ENCODE measurements at regions not wholly inside any gene's neighbourhood (a gene's known extent, or its start where the extent isn't known, plus 50 kb on each side); places are given as distances from the start of the nearest gene placed in this dataset.

DNA sequence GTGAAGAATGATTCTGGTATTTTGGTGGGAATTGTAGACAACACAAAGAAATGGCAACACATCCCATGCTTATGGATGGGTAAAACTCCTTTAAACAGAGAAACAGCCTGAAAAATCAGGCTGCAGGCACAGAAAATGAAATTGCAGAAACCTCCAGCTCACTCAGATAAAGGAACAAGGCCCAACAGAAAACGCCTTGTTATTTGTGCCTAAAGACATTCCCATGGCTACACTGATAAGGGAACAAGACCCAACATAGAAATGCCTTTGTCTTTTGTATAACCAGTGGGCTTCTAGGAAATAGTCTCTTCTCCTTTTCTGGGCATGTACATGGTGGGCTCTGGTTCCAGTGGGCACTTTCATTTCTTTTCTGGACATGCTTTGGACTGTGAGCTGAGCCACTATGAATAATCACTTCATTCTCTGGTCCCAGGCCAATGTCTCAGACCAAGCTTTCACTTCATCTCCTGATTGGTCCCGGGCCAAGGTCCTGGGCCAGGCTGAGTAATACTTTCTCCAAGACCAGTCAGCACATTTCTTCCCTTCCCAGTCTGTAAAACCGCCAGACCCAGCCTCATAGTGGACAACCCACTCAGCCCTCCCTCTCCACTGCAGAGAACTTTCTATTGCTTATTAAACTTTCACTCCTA is 160.5 kb downstream of the TBX22 start:
- no peak overlapping the region for H4K5ac ChIP-seq (ENCODE audit: low read length)
- no peak overlapping the region for H3K4me3 ChIP-seq (ENCODE audit: low read length)
- H3K23ac ChIP-seq (ENCODE audit: low read length): no peak overlapping the region
- H2AK5ac ChIP-seq (ENCODE audit: low read length): no peak overlapping the region
- no peaks in the 10 kb centered on the region for H3K4me1 ChIP-seq (ENCODE audit: control insufficient read depth, low read depth, low read length)
- H4K8ac ChIP-seq (ENCODE audit: low read depth, low read length): no peak overlapping the region
- H2BK15ac ChIP-seq (replicated peaks; ENCODE audit: low read depth): no peak overlapping the region
- no peaks in the 10 kb centered on the region for H3K79me2 ChIP-seq (ENCODE audit: control insufficient read depth, insufficient read depth, low read length)
- no peak overlapping the region for H2BK5ac ChIP-seq (ENCODE audit: low read length)
- H3K9ac ChIP-seq (ENCODE audit: low read length): no peak overlapping the region
- H2BK120ac ChIP-seq (ENCODE audit: low read depth, low read length): no peak overlapping the region
- no peak overlapping the region for H3K4me2 ChIP-seq (ENCODE audit: low read length)
- H3K4ac ChIP-seq (ENCODE audit: low read depth, low read length): no peak overlapping the region
- WGBS (ENCODE audit: extremely low coverage, insufficient coverage, low lambda C conversion rate): no CpG with 5 or more reads among the region's 3 CpGs
- no peak overlapping the region for H3K27ac ChIP-seq (ENCODE audit: low read depth, low read length)
- H3K36me3 ChIP-seq (ENCODE audit: control insufficient read depth, insufficient read depth, low read length): no peaks in the 10 kb centered on the region
- DNase-seq: peak; percentile 3
- no peaks in the 10 kb centered on the region for H3K27me3 ChIP-seq (ENCODE audit: insufficient read depth, low read length, poor library complexity)
- no peaks in the 10 kb centered on the region for H3K79me1 ChIP-seq (ENCODE audit: low read length)
- H3K18ac ChIP-seq (ENCODE audit: low read length): no peak overlapping the region
- H3K56ac ChIP-seq (ENCODE audit: low read length): no peak overlapping the region

DNA sequence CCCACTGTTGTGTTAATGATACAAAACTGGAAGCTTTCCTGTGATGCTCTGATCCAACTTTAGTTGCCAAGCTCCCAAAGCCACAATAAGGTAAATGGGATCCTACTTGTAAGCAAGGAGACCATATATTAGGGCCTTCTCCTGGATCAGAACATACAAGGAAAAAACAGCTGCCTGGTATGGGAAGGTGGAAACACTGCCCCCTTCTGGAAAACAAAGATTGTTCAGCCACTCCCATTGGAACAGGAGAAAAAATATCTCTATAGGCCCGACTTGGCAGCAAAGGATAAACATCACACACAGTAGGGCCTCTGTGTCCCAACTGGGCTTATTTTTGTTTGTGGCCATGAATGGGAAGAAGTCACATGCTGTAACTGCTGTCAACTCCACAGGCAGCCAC is 166.5 kb downstream of the TBX22 start:
- Histone ChIP-seq H2BK120ac (ENCODE audit: low read depth, low read length) (no peak overlapping the region), H2AK5ac (ENCODE audit: low read length) (no peak overlapping the region), H3K79me2 (ENCODE audit: control insufficient read depth, insufficient read depth, low read length) (no peaks in the 10 kb centered on the region), H4K8ac (ENCODE audit: low read depth, low read length) (no peak overlapping the region), H3K27ac (ENCODE audit: low read depth, low read length) (no peak overlapping the region), H2BK5ac (ENCODE audit: low read length) (no peak overlapping the region), H3K4me3 (ENCODE audit: low read length) (no peak overlapping the region), H3K23ac (ENCODE audit: low read length) (no peak overlapping the region), H3K4me2 (ENCODE audit: low read length) (no peak overlapping the region), H3K18ac (ENCODE audit: low read length) (no peak overlapping the region), H3K9ac (ENCODE audit: low read length) (no peak overlapping the region), H3K36me3 (ENCODE audit: control insufficient read depth, insufficient read depth, low read length) (no peaks in the 10 kb centered on the region), H3K27me3 (ENCODE audit: insufficient read depth, low read length, poor library complexity) (no peaks in the 10 kb centered on the region), H2BK15ac (replicated peaks; ENCODE audit: low read depth) (no peak overlapping the region), H3K4ac (ENCODE audit: low read depth, low read length) (no peak overlapping the region), H3K56ac (ENCODE audit: low read length) (no peak overlapping the region), H4K5ac (ENCODE audit: low read length) (no peak overlapping the region), H3K79me1 (ENCODE audit: low read length) (no peaks in the 10 kb centered on the region), H3K4me1 (ENCODE audit: control insufficient read depth, low read depth, low read length) (no peaks in the 10 kb centered on the region)
- DNase-seq: peak; percentile 39
- no CpG with 5 or more reads among the region's 1 CpG for WGBS (ENCODE audit: extremely low coverage, insufficient coverage, low lambda C conversion rate)

DNA sequence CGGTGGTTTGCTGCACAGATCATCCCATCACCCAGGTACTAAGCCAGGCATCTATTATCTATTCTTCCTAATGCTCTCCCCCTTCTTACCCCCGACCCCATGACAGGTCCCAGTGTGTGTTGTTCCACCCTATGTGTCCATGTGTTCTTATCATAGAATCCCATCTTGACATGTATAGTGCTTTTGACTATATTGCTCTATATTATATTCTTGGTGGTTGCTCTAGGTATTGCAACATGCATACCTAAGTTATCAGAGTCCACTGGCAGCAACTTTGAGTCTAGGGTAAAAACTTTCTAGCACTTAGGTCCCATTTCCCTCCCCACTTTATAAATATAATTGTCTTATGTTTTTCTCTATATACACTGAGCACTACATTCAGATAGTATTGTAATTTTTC is 170.3 kb downstream of the TBX22 start:
- Histone ChIP-seq H2BK15ac (replicated peaks; ENCODE audit: low read depth) (no peak overlapping the region), H3K56ac (ENCODE audit: low read length) (no peak overlapping the region), H3K27me3 (ENCODE audit: insufficient read depth, low read length, poor library complexity) (no peaks in the 10 kb centered on the region), H2BK120ac (ENCODE audit: low read depth, low read length) (no peak overlapping the region), H3K18ac (ENCODE audit: low read length) (no peak overlapping the region), H3K79me1 (ENCODE audit: low read length) (no peaks in the 10 kb centered on the region), H2AK5ac (ENCODE audit: low read length) (no peak overlapping the region), H2BK5ac (ENCODE audit: low read length) (no peak overlapping the region), H3K9ac (ENCODE audit: low read length) (no peak overlapping the region), H3K79me2 (ENCODE audit: control insufficient read depth, insufficient read depth, low read length) (no peaks in the 10 kb centered on the region), H4K5ac (ENCODE audit: low read length) (no peak overlapping the region), H3K4ac (ENCODE audit: low read depth, low read length) (no peak overlapping the region), H3K4me3 (ENCODE audit: low read length) (no peak overlapping the region), H3K27ac (ENCODE audit: low read depth, low read length) (no peak overlapping the region), H3K4me1 (ENCODE audit: control insufficient read depth, low read depth, low read length) (no peaks in the 10 kb centered on the region), H4K8ac (ENCODE audit: low read depth, low read length) (no peak overlapping the region), H3K4me2 (ENCODE audit: low read length) (no peak overlapping the region), H3K36me3 (ENCODE audit: control insufficient read depth, insufficient read depth, low read length) (no peaks in the 10 kb centered on the region), H3K23ac (ENCODE audit: low read length) (no peak overlapping the region)
- DNase-seq: no peak
- no CpG with 5 or more reads among the region's 2 CpGs for WGBS (ENCODE audit: extremely low coverage, insufficient coverage, low lambda C conversion rate)

DNA sequence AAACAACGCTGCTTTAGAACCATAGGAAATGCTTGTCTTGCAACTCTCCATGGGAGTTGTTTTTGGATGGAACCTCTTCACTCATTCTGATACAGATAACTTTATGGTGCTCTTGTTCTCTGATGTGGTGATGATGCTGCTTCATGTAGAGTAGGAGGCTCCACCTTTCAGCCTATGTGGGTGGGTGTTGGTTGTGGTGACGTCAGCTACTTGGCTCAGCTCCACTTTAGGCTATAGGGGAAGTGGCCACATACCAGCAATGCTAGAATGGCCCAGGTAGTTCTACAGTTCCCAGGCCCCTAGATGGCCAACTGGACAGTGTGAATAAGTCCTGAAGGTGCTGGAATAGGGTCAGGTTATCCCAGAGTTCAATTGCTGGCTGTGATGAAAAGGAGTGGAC is 192.1 kb downstream of the TBX22 start:
- Histone ChIP-seq H3K36me3 (ENCODE audit: control insufficient read depth, insufficient read depth, low read length) (no peaks in the 10 kb centered on the region), H3K9ac (ENCODE audit: low read length) (no peak overlapping the region), H3K56ac (ENCODE audit: low read length) (no peak overlapping the region), H3K27ac (ENCODE audit: low read depth, low read length) (no peak overlapping the region), H3K79me1 (ENCODE audit: low read length) (no peaks in the 10 kb centered on the region), H4K8ac (ENCODE audit: low read depth, low read length) (no peak overlapping the region), H2BK5ac (ENCODE audit: low read length) (no peak overlapping the region), H3K79me2 (ENCODE audit: control insufficient read depth, insufficient read depth, low read length) (no peaks in the 10 kb centered on the region), H3K27me3 (ENCODE audit: insufficient read depth, low read length, poor library complexity) (no peaks in the 10 kb centered on the region), H4K5ac (ENCODE audit: low read length) (no peak overlapping the region), H3K18ac (ENCODE audit: low read length) (no peak overlapping the region), H3K4me2 (ENCODE audit: low read length) (no peak overlapping the region), H3K4me1 (ENCODE audit: control insufficient read depth, low read depth, low read length) (no peaks in the 10 kb centered on the region), H2BK15ac (replicated peaks; ENCODE audit: low read depth) (no peak overlapping the region), H3K23ac (ENCODE audit: low read length) (no peak overlapping the region), H3K4me3 (ENCODE audit: low read length) (no peak overlapping the region), H2AK5ac (ENCODE audit: low read length) (no peak overlapping the region), H2BK120ac (ENCODE audit: low read depth, low read length) (no peak overlapping the region), H3K4ac (ENCODE audit: low read depth, low read length) (no peak overlapping the region)
- DNase-seq: no peak
- WGBS (ENCODE audit: extremely low coverage, insufficient coverage, low lambda C conversion rate): no CpG with 5 or more reads among the region's 2 CpGs

DNA sequence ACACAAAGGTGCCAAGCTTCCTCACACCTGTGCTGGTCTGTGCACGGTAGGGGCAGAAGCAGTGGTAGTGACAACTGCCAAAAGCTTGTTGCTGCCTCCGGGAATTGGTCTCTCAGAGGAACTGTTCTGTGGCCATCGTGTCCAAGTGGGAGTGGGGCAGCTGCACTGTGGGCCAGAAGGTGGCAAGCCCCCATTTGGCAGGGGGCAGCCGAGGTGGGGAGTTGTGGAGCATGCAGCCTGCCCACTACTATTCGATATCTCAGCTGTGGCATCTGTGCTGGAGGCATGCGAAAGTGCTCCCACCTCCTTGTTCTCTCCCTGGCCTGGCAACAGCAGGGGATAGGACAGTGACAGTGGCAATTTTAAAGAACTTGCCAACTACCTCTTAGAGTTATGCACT is 192.8 kb downstream of the TBX22 start:
- no peak overlapping the region for H2AK5ac ChIP-seq (ENCODE audit: low read length)
- DNase-seq: no peak
- no peak overlapping the region for H4K8ac ChIP-seq (ENCODE audit: low read depth, low read length)
- no peaks in the 10 kb centered on the region for H3K4me1 ChIP-seq (ENCODE audit: control insufficient read depth, low read depth, low read length)
- no peaks in the 10 kb centered on the region for H3K79me1 ChIP-seq (ENCODE audit: low read length)
- no peak overlapping the region for H3K56ac ChIP-seq (ENCODE audit: low read length)
- WGBS (ENCODE audit: extremely low coverage, insufficient coverage, low lambda C conversion rate): no CpG with 5 or more reads among the region's 6 CpGs
- H3K4me2 ChIP-seq (ENCODE audit: low read length): no peak overlapping the region
- H2BK5ac ChIP-seq (ENCODE audit: low read length): no peak overlapping the region
- H3K4me3 ChIP-seq (ENCODE audit: low read length): no peak overlapping the region
- H3K27me3 ChIP-seq (ENCODE audit: insufficient read depth, low read length, poor library complexity): no peaks in the 10 kb centered on the region
- no peak overlapping the region for H2BK120ac ChIP-seq (ENCODE audit: low read depth, low read length)
- H3K4ac ChIP-seq (ENCODE audit: low read depth, low read length): no peak overlapping the region
- no peak overlapping the region for H3K27ac ChIP-seq (ENCODE audit: low read depth, low read length)
- no peak overlapping the region for H4K5ac ChIP-seq (ENCODE audit: low read length)
- no peak overlapping the region for H2BK15ac ChIP-seq (replicated peaks; ENCODE audit: low read depth)
- no peak overlapping the region for H3K18ac ChIP-seq (ENCODE audit: low read length)
- no peak overlapping the region for H3K23ac ChIP-seq (ENCODE audit: low read length)
- H3K79me2 ChIP-seq (ENCODE audit: control insufficient read depth, insufficient read depth, low read length): no peaks in the 10 kb centered on the region
- H3K9ac ChIP-seq (ENCODE audit: low read length): no peak overlapping the region
- no peaks in the 10 kb centered on the region for H3K36me3 ChIP-seq (ENCODE audit: control insufficient read depth, insufficient read depth, low read length)

DNA sequence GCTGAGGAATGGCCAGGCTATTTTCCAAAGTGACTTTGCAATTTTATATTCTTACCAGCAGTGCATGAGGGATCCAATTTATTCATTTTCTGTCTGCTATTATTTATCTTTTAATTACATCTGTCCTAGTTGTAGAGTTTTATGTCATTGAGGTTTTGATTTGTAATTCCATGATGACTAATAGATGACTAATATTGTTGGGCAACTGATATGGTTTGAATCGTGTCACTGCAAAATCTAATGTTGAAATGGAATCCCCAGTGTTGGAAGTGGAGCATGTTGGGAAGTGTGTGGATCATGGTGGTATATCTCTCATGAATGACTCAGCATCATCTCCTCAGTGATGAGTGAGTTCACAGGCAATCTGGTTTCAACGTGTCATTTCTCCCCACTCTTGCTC is 201.5 kb downstream of the TBX22 start:
- H3K23ac ChIP-seq (ENCODE audit: low read length): no peak overlapping the region
- no peak overlapping the region for H2BK15ac ChIP-seq (replicated peaks; ENCODE audit: low read depth)
- H3K27me3 ChIP-seq (ENCODE audit: insufficient read depth, low read length, poor library complexity): no peaks in the 10 kb centered on the region
- no peaks in the 10 kb centered on the region for H3K79me1 ChIP-seq (ENCODE audit: low read length)
- WGBS (ENCODE audit: extremely low coverage, insufficient coverage, low lambda C conversion rate): no CpG with 5 or more reads among the region's 2 CpGs
- no peak overlapping the region for H2BK5ac ChIP-seq (ENCODE audit: low read length)
- H3K4me1 ChIP-seq (ENCODE audit: control insufficient read depth, low read depth, low read length): no peaks in the 10 kb centered on the region
- H3K36me3 ChIP-seq (ENCODE audit: control insufficient read depth, insufficient read depth, low read length): no peaks in the 10 kb centered on the region
- H3K27ac ChIP-seq (ENCODE audit: low read depth, low read length): no peak overlapping the region
- H3K9ac ChIP-seq (ENCODE audit: low read length): no peak overlapping the region
- H3K79me2 ChIP-seq (ENCODE audit: control insufficient read depth, insufficient read depth, low read length): no peaks in the 10 kb centered on the region
- H3K4ac ChIP-seq (ENCODE audit: low read depth, low read length): no peak overlapping the region
- H2AK5ac ChIP-seq (ENCODE audit: low read length): no peak overlapping the region
- no peak overlapping the region for H4K8ac ChIP-seq (ENCODE audit: low read depth, low read length)
- H3K4me2 ChIP-seq (ENCODE audit: low read length): no peak overlapping the region
- no peak overlapping the region for H3K18ac ChIP-seq (ENCODE audit: low read length)
- no peak overlapping the region for H2BK120ac ChIP-seq (ENCODE audit: low read depth, low read length)
- no peak overlapping the region for H4K5ac ChIP-seq (ENCODE audit: low read length)
- H3K4me3 ChIP-seq (ENCODE audit: low read length): no peak overlapping the region
- H3K56ac ChIP-seq (ENCODE audit: low read length): no peak overlapping the region
- no peak for DNase-seq

Data from mesendoderm (in vitro differentiated cells).